K562 (cell line): ENCODE measurements at regions not wholly inside any gene's neighbourhood (a gene's known extent, or its start where the extent isn't known, plus 50 kb on each side); places are given as distances from the start of the nearest gene placed in this dataset.
A peak's percentile ranks its signal among the peaks of the same experiment; 100 is the strongest.

Experiments used
- ATAC-seq: fragments of 200-7000 bp; cut with Tn5 transposase; 3 replicates; pipeline ENCODE4 v1.9.1; 2020; ENCODE audit warnings: moderate library complexity
- BruUV-seq: library from RNA; stranded (reverse); fragments of 400-500 nt; replicated peaks from 2 replicates; lab custom pipeline; 2021; lab: Mats Ljungman, UMichigan
- CTCF ChIA-PET: fragments of 300-600 bp; formaldehyde crosslinking; extraction: SDS; loops from one replicate; lab custom pipeline; 2021; ENCODE audit warnings: low intra/inter-chr PET ratio; lab: Yijun Ruan, JAX
- POLR2A ChIA-PET: fragments of 300-600, 350-650 bp; sonication (Branson Sonifier 250); formaldehyde crosslinking; extraction: SDS; loops from one replicate; lab custom pipeline; 2021; ENCODE audit warnings: antibody characterized with exemption, inconsistent platforms; lab: Yijun Ruan, JAX
- DNase-seq, 4 experiments: peaks; one replicate each; pipeline versions ENCODE4 v3.0.0 to v3.0.0-alpha.2; 2011 to 2018; ENCODE audit warnings: low spot score in 3 of 4, mixed read lengths in 3 of 4; ENCODE audit errors: extremely low read depth in 1 of 4
- FAIRE-seq: peaks from 2 replicates; lab custom pipeline; 2011; peaks lifted over from hg19 to GRCh38; lab: Jason Lieb, UNC
- H2AFZ ChIP-seq: 2 replicates; pipeline ENCODE4 v1.6.0; 2011; ENCODE audit warnings: low read depth, low read length, control low read depth, inconsistent platforms
- H3K27ac ChIP-seq: fragments of 200-600 bp; 3 replicates; pipeline ENCODE4 v1.8.0; 2011; ENCODE audit warnings: low read depth, mild to moderate bottlenecking, control low read depth, inconsistent platforms, low read length, moderate library complexity, mixed read lengths; ENCODE audit errors: extremely low read depth
- H3K27me3 ChIP-seq, 2 experiments: fragments of 300-600 bp in 1 of 2; 2 replicates in 1 of 2; 3 replicates in 1 of 2; pipeline versions ENCODE4 v1.6.0 to v1.8.0; 2011; ENCODE audit warnings: inconsistent platforms in 2 of 2, low read length in 2 of 2, mild to moderate bottlenecking in 1 of 2, mixed read lengths in 1 of 2, moderate library complexity in 1 of 2; ENCODE audit not compliant: control insufficient read depth in 2 of 2, insufficient read depth in 2 of 2
- H3K36me3 ChIP-seq: fragments of 300-600 bp; 3 replicates; pipeline ENCODE4 v1.8.0; 2011; ENCODE audit warnings: mild to moderate bottlenecking, low read length, inconsistent platforms; ENCODE audit not compliant: control insufficient read depth, insufficient read depth
- H3K4me1 ChIP-seq, 2 experiments: fragments of 200-600 bp in 1 of 2; replicated peaks in 1 of 2; 2 replicates in 1 of 2; 3 replicates in 1 of 2; pipeline versions ENCODE4 v1.5.1 to v1.8.0; 2011; ENCODE audit warnings: inconsistent platforms in 2 of 2, low read length in 2 of 2, mild to moderate bottlenecking in 1 of 2, mixed read lengths in 1 of 2, moderate library complexity in 1 of 2; ENCODE audit not compliant: control insufficient read depth in 2 of 2, insufficient read depth in 2 of 2
- H3K4me2 ChIP-seq: 2 replicates; pipeline ENCODE4 v1.6.1; 2011; ENCODE audit warnings: low read length, control low read depth, inconsistent platforms, mixed read lengths; ENCODE audit not compliant: insufficient read depth
- H3K4me3 ChIP-seq: fragments of 200-600 bp; sonication (generic), shearing (Covaris generic); 2 replicates; pipeline ENCODE4 v1.5.1; 2016; ENCODE audit warnings: control low read depth, inconsistent platforms
- H3K79me2 ChIP-seq: fragments of 200-600 bp; 3 replicates; pipeline ENCODE4 v1.8.0; 2011; ENCODE audit warnings: low read length, inconsistent platforms; ENCODE audit not compliant: control insufficient read depth, insufficient read depth
- H3K9ac ChIP-seq, 2 experiments: 2 replicates each; pipeline versions ENCODE4 v1.6.0 to v1.6.1; 2011; ENCODE audit warnings: low read depth in 2 of 2, low read length in 2 of 2, control low read depth in 1 of 2, inconsistent platforms in 1 of 2, mild to moderate bottlenecking in 1 of 2, mixed read lengths in 1 of 2; ENCODE audit not compliant: insufficient read depth in 1 of 2
- H3K9me1 ChIP-seq: one replicate; pipeline ENCODE4 v1.6.0; 2011; ENCODE audit warnings: inconsistent platforms, mild to moderate bottlenecking, low read length, moderate library complexity; ENCODE audit not compliant: control insufficient read depth, insufficient read depth
- H3K9me3 ChIP-seq: replicated peaks from 2 replicates; pipeline ENCODE4 v1.5.1; 2011; ENCODE audit warnings: low read depth, low read length, inconsistent platforms; ENCODE audit not compliant: control insufficient read depth, insufficient read depth
- H4K20me1 ChIP-seq: replicated peaks from 2 replicates; pipeline ENCODE4 v1.6.1; 2011; ENCODE audit warnings: low read length, inconsistent platforms, mixed read lengths; ENCODE audit not compliant: control insufficient read depth, insufficient read depth
- BCL6 ChIP-seq: fragments of 250-450 bp; sonication (Bioruptor Pico); IDR thresholded peaks from 2 replicates; pipeline ENCODE4 v1.4.0; 2020
- NCOA6 ChIP-seq: fragments of 450-650 bp; IDR thresholded peaks from 2 replicates; pipeline ENCODE4 v1.6.1; 2017; ENCODE audit warnings: mild to moderate bottlenecking
- NEUROD1 ChIP-seq: fragments of 150-350 bp; IDR thresholded peaks from 2 replicates; pipeline ENCODE4 v1.6.1; 2014; ENCODE audit warnings: borderline replicate concordance, low read length, low read depth; ENCODE audit not compliant: partially characterized antibody
- PHF8 ChIP-seq: fragments of 200-600 bp; sonication (generic); IDR thresholded peaks from 2 replicates; pipeline ENCODE4 v1.6.1; 2012; ENCODE audit warnings: mixed run types, mild to moderate bottlenecking, inconsistent platforms, low read length, moderate library complexity, borderline replicate concordance
- PRPF4 ChIP-seq: fragments of 200-400 bp; formaldehyde crosslinking; IDR thresholded peaks from one replicate; pipeline ENCODE4 v1.6.1; 2017; ENCODE audit warnings: low read length, low read depth, mild to moderate bottlenecking; ENCODE audit not compliant: insufficient read depth, poor library complexity, severe bottlenecking
- STAT6 ChIP-seq: sonication (generic); formaldehyde crosslinking; IDR thresholded peaks from 2 replicates; pipeline ENCODE4 v1.8.1; 2023; ENCODE audit warnings: mild to moderate bottlenecking, missing genetic modification reagents
- TRIM28 ChIP-seq: fragments of 450-650 bp; IDR thresholded peaks from 2 replicates; pipeline ENCODE4 v1.6.1; 2017
- whole genome bisulfite sequencing: fragments of 100-300 bp; shearing (Covaris generic); methylation state at CpG from one replicate; pipeline ENCODE4 v1.1.6; 2016; ENCODE audit warnings: low coverage, mixed read lengths; ENCODE audit not compliant: insufficient coverage; ENCODE audit errors: missing lambda C conversion rate; 5-methylcytosine and 5-hydroxymethylcytosine counted together
- in situ Hi-C: fragments of 300-500 bp; cut with MboI; formaldehyde crosslinking; loops from 4 replicates; pipeline ENCODE4 v1.15.0; 2018; ENCODE audit warnings: inconsistent platforms, mixed read lengths
- intact Hi-C: fragments of 100-400 bp; cut with micrococcal nuclease; formaldehyde crosslinking; loops from 2 replicates; pipeline ENCODE4 v1.14.2; 2022

- Histone ChIP-seq H3K4me1 (no peaks in the 10 kb centered on the region), H3K4me3 (no peak overlapping the region), H2AFZ (no peak overlapping the region), H3K9me3 (no peaks in the 10 kb centered on the region; the same call in 1 of the 2 replicates), H3K9me1 (no peaks in the 10 kb centered on the region), H3K9ac (no peak overlapping the region), H3K27ac (no peak overlapping the region), H3K79me2 (no peaks in the 10 kb centered on the region), H3K27me3 (no peaks in the 10 kb centered on the region), H4K20me1 (no peaks in the 10 kb centered on the region), H3K36me3 (no peaks in the 10 kb centered on the region), H3K4me2 (no peak overlapping the region)
- no peak for ATAC-seq
- no peak for TF ChIP-seq TRIM28
- TF ChIP-seq BCL6 = no peak
- no peak for TF ChIP-seq NCOA6
- no peak for TF ChIP-seq PRPF4
- in situ Hi-C loops = no loop called here
- POLR2A ChIA-PET = no interaction called here
- intact Hi-C loops = no loop called here
- FAIRE-seq = no peak
- CTCF ChIA-PET = no interaction called here
- no peak for DNase-seq
- no TSS peak for BruUV-seq
- WGBS = 2% methylated on average over 4 of the region's 4 CpGs
These were observed 1067.8 kb downstream of the DNAJB9 start for GRCh38 chr7:109637428-109637990.

GRCh38 chr7:109638321-109638720 lies 1068.6 kb downstream of the DNAJB9 start:
- in situ Hi-C loops (no loop called here), intact Hi-C loops (no loop called here)
- Histone ChIP-seq H3K9me3 (no peaks in the 10 kb centered on the region; the same call in 1 of the 2 replicates), H3K27ac (no peak overlapping the region), H3K4me1 (no peaks in the 10 kb centered on the region), H3K36me3 (no peaks in the 10 kb centered on the region), H3K4me2 (no peak overlapping the region), H3K4me3 (no peak overlapping the region), H3K9ac (no peak overlapping the region), H3K79me2 (no peaks in the 10 kb centered on the region), H3K27me3 (no peaks in the 10 kb centered on the region), H3K9me1 (no peaks in the 10 kb centered on the region), H2AFZ (no peak overlapping the region), H4K20me1 (no peaks in the 10 kb centered on the region)
- ATAC-seq = no peak
- no peak for DNase-seq
- POLR2A ChIA-PET = no interaction called here
- FAIRE-seq = no peak
- CTCF ChIA-PET = no interaction called here
- TF ChIP-seq STAT6 (CRISPR knock-in tag) (no peak), PHF8 (0 out of 2 replicates have a peak, but pooled peaks have one; percentile 12), NEUROD1 (no peak)
- 3% methylated on average over 2 of the region's 2 CpGs for WGBS
- no TSS peak for BruUV-seq
